Adrenal gland (tissue), 9 donors: ENCODE measurements at regions not wholly inside any gene's neighbourhood (a gene's known extent, or its start where the extent isn't known, plus 50 kb on each side); places are given as distances from the start of the nearest gene placed in this dataset.

ENCODE experiments used
- DNase-seq, 7 donors: peaks; one replicate each; pipeline ENCODE4 v3.0.0-alpha.2; 2019 to 2020
- H3K27ac ChIP-seq, 5 donors: fragments of 200-600 bp; sonication (generic) in 4 of 5; 1 replicate in 3 of 5; 2 replicates in 2 of 5; pipeline versions ENCODE4 v1.5.1 to v1.8.0; 2016 to 2020; ENCODE audit warnings: mild to moderate bottlenecking in 1 of 5
- H3K27me3 ChIP-seq: fragments of 200-600 bp; 2 replicates; pipeline ENCODE4 v1.8.0; 2021
- H3K36me3 ChIP-seq, 2 donors: fragments of 200-600 bp; replicated peaks in 1 of 2; 1 replicate in 1 of 2; 2 replicates in 1 of 2; pipeline versions ENCODE4 v1.5.1 to v1.8.0; 2018 to 2022
- H3K4me1 ChIP-seq, 2 donors: fragments of 200-600 bp; replicated peaks in 1 of 2; 1 replicate in 1 of 2; 2 replicates in 1 of 2; pipeline versions ENCODE4 v1.5.1 to v1.8.0; 2018 to 2021
- H3K4me3 ChIP-seq, 4 donors: fragments of 200-600 bp; sonication (generic) in 3 of 4; one replicate each; pipeline ENCODE4 v1.5.1; 2016 to 2018
- H3K9me3 ChIP-seq, 3 donors: fragments of 200-600 bp; sonication (generic) in 1 of 3; replicated peaks in 1 of 3; 1 replicate in 2 of 3; 2 replicates in 1 of 3; pipeline versions ENCODE4 v1.5.1 to v1.8.0; 2016 to 2021
- CTCF ChIP-seq, 6 experiments: fragments of 450-650 bp in 4 of 6; fragments of 200-600 bp in 2 of 6; sonication (generic) in 1 of 6; IDR thresholded peaks; 1 replicate in 5 of 6; 2 replicates in 1 of 6; pipeline versions ENCODE4 v1.5.1 to v1.8.0; 2016 to 2021; ENCODE audit warnings: antibody characterized with exemption in 6 of 6, mild to moderate bottlenecking in 2 of 6, moderate library complexity in 1 of 6
- POLR2A ChIP-seq, 2 donors: fragments of 450-650 bp; IDR thresholded peaks; one replicate each; pipeline ENCODE4 v1.6.1; 2017; ENCODE audit warnings: antibody characterized with exemption in 2 of 2, mild to moderate bottlenecking in 2 of 2, moderate library complexity in 1 of 2
- WGBS, 4 donors: extraction: QIAGEN DNeasy Blood & Tissue Kit in 2 of 4; methylation state at CpG; one replicate each; pipeline versions ENCODE4 v1.1.5 to v1.1.7; 2013 to 2017; 5-methylcytosine and 5-hydroxymethylcytosine counted together
- intact Hi-C, 2 donors: fragments of 100-400 bp; cut with DNase I; formaldehyde crosslinking; loops; one replicate each; pipeline versions ENCODE4 v1.14.1 to v1.15.0; 2022 to 2023
- donor health status: healthy with polysubstance abuse.
- donor health status: Bipolar disorder and iron deficiency.
- donor health status: DM: yes; HTN: yes; CAD: no.
- donor health status: DM: no; HTN: no; CAD: no.
- donor health status: DM: no; HTN: no; CAD: no.

GRCh38 chr17:53353919-53354351 is 468.8 kb upstream of the KIF2B start:
- H3K27me3 ChIP-seq: no peaks in the 10 kb centered on the region
- DNase-seq: no peak
- WGBS, 4 donors: 41 to 69% (median 54%) methylated on average over 3 of the region's 3 CpGs
- TF ChIP-seq CTCF (IDR thresholded peaks at IDR 0.05) (no peak), POLR2A (IDR thresholded peaks at IDR 0.05) (no peak)
- no peak overlapping the region for H3K27ac ChIP-seq
- intact Hi-C loops: no loop called here
- H3K36me3 ChIP-seq: no peaks in the 10 kb centered on the region
- H3K4me3 ChIP-seq: no peak overlapping the region
- H3K4me1 ChIP-seq: no peaks in the 10 kb centered on the region
- no peaks in the 10 kb centered on the region for H3K9me3 ChIP-seq

- TF ChIP-seq CTCF (IDR thresholded peaks at IDR 0.05) (no peak), POLR2A (IDR thresholded peaks at IDR 0.05) (no peak)
- Histone ChIP-seq H3K9me3 (no peaks in the 10 kb centered on the region), H3K36me3 (no peaks in the 10 kb centered on the region), H3K4me1 (no peaks in the 10 kb centered on the region), H3K4me3 (no peak overlapping the region), H3K27me3 (no peaks in the 10 kb centered on the region), H3K27ac (no peak overlapping the region)
- intact Hi-C loops: no loop called here
- no peak for DNase-seq
- WGBS, 4 donors: 75 to 87% (median 84%) methylated on average over 1 of the region's 1 CpG
These were observed 477.9 kb upstream of the KIF2B start for GRCh38 chr17:53344778-53345177.

- no peak for TF ChIP-seq POLR2A (IDR thresholded peaks at IDR 0.05)
- Histone ChIP-seq H3K27me3 (no peaks in the 10 kb centered on the region), H3K27ac (no peak overlapping the region), H3K9me3 (no peaks in the 10 kb centered on the region), H3K4me1 (no peaks in the 10 kb centered on the region), H3K4me3 (no peak overlapping the region), H3K36me3 (no peaks in the 10 kb centered on the region)
- WGBS, 4 donors: 45 to 65% (median 60%) methylated on average over 3 to 4 of the region's 4 CpGs
- intact Hi-C loops: no loop called here
- DNase-seq: no peak
These were observed 486.4 kb upstream of the KIF2B start for GRCh38 chr17:53336281-53336680.

- intact Hi-C loops: no loop called here
- 76 to 84% (median 82%) methylated on average over 1 of the region's 1 CpG for WGBS, 4 donors
- no peak overlapping the region for H3K27ac ChIP-seq
- no peak for TF ChIP-seq POLR2A (IDR thresholded peaks at IDR 0.05)
- no peak for TF ChIP-seq CTCF (IDR thresholded peaks at IDR 0.05)
- H3K4me3 ChIP-seq: no peak overlapping the region
- H3K9me3 ChIP-seq: no peaks in the 10 kb centered on the region
- no peaks in the 10 kb centered on the region for H3K27me3 ChIP-seq
- DNase-seq: no peak
- H3K36me3 ChIP-seq: no peaks in the 10 kb centered on the region
- H3K4me1 ChIP-seq: no peaks in the 10 kb centered on the region
These were observed 487.3 kb upstream of the KIF2B start for GRCh38 chr17:53335443-53335842.

GRCh38 chr17:53330756-53331155 is 492.0 kb upstream of the KIF2B start:
- H3K27ac ChIP-seq: no peak overlapping the region
- H3K27me3 ChIP-seq: no peaks in the 10 kb centered on the region
- no peaks in the 10 kb centered on the region for H3K4me1 ChIP-seq
- DNase-seq: no peak
- intact Hi-C loops: no loop called here
- 69 to 86% (median 79%) methylated on average over 2 of the region's 2 CpGs for WGBS, 4 donors
- no peaks in the 10 kb centered on the region for H3K36me3 ChIP-seq
- no peaks in the 10 kb centered on the region for H3K9me3 ChIP-seq
- TF ChIP-seq POLR2A (IDR thresholded peaks at IDR 0.05): no peak
- TF ChIP-seq CTCF (IDR thresholded peaks at IDR 0.05): no peak
- no peak overlapping the region for H3K4me3 ChIP-seq
